CD4-positive, alpha-beta T cell treated with Interleukin-4 for 1 hour (primary cell): ENCODE measurements at regions not wholly inside any gene's neighbourhood (a gene's known extent, or its start where the extent isn't known, plus 50 kb on each side); places are given as distances from the start of the nearest gene placed in this dataset.

Source experiments
- DNase-seq, 2 donors: peaks; one replicate each; pipeline ENCODE4 v3.0.0-alpha.2; 2020 to 2022

GRCh38 chr3:168570404-168571155, 474.9 kb upstream of the GOLIM4 start:
- DNase-seq, result no peak

GRCh38 chr3:168558728-168559411, 463.1 kb upstream of the GOLIM4 start:
- DNase-seq, result no peak

GRCh38 chr3:168552251-168552650, 456.5 kb upstream of the GOLIM4 start:
- no peak for DNase-seq

DNA sequence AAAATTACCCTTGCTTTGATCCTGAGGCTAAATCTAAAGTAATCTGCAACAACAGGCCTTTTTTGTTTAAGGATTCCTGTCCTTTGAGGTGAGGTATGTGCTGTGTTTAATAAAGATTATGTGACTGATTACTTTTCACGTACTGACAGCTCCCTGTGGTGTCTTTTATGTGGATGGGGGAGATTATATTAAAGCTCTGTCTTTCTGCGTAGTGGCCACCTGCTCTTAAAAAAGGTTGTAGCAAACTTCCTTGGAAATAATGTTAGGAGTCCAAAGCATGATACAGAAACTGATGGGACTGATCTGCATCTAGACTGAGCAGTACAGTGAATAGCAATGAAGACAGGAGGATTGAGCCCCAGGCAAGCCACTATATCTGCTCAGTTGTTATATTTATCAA, 453.0 kb upstream of the GOLIM4 start:
- no peak for DNase-seq

- no peak for DNase-seq
Measured at GRCh38 chr3:168546707-168547106, 451.0 kb upstream of the GOLIM4 start.

DNA sequence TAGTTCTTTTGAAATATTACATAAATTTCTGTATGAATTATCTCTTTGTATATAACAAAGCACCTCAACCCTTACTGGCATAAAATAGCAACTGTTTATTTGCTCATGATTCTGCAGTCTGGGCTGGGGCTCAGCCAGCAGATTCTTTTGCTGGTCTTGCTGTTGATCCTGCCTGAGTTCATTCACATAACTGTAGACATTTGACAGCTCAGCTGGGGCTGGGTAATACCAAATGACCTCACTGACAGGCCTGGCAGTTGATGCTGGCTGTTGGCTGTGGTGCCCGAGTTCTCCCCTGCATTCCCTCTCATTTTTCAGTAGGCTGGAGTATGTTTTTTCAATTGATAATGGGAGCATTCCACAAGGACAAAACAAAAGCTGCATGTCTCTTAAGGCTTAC, 449.9 kb upstream of the GOLIM4 start:
- no peak for DNase-seq

- DNase-seq, result no peak
Measured at GRCh38 chr3:168544097-168544957, 448.6 kb upstream of the GOLIM4 start.

- DNase-seq, result no peak
Measured at GRCh38 chr3:168540726-168541125, 445.0 kb upstream of the GOLIM4 start.

DNA sequence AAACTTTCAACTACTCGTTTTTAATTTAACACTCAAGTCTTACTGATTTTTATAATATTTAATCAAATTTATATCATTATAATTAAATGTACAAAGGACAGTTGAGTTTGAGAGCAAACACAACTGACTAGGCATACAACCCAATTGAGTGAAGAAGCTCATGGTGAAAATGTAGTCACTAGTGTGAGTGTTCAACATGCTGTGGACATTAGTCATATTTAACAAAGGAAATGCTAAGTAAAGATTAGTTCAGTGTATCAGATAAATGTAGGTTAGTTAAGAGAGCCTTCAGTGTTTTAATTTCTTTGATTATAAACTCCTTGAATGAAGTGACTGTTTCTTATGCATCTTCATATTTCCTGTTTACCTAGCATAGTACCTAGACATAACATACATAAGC, 444.2 kb upstream of the GOLIM4 start:
- no peak for DNase-seq

DNA sequence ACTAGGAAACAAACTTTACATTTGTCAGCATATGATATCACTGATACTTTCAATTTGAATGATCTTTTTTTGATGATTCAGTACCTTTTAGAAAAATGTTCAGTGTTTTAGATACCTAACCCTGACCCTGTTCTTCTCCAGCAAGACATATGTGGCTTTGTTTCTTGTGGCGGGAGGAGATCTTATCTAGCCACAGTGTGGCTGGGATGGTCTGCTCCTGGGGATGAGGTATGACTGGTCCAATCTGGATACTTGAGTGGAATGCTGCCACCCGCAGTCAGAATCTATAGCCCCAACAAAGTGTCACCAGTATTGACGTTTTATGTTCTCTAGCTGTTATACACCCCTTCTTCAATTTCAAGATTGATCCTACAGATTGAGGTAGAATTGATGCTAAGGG, 439.0 kb upstream of the GOLIM4 start:
- DNase-seq, result no peak

- no peak for DNase-seq
Measured at GRCh38 chr3:168533600-168533999, 437.9 kb upstream of the GOLIM4 start.

GRCh38 chr3:168532135-168532534, 436.4 kb upstream of the GOLIM4 start:
- DNase-seq, result no peak

- no peak for DNase-seq
Measured at GRCh38 chr3:168531116-168531515, 435.4 kb upstream of the GOLIM4 start.

DNA sequence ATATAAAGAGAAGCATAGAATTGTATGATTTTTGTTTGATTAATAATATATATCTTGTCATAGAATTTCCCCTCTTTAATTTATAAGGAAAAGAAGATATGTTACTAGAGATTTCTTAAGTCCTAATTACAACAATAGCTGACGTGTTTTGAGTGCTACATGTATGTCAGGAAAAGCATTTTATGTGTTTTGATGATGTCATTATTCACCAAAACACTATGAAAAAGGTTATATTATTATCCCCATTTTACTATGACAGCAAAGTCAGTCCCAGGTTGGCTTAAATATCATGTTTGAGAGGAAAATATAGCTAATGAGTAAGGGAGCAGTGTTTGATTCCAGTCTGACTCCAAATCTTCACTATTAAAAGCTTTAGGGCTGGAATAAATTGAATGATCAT, 428.4 kb upstream of the GOLIM4 start:
- DNase-seq, result no peak

GRCh38 chr3:168517249-168518071, 421.7 kb upstream of the GOLIM4 start:
- DNase-seq, result no peak

DNA sequence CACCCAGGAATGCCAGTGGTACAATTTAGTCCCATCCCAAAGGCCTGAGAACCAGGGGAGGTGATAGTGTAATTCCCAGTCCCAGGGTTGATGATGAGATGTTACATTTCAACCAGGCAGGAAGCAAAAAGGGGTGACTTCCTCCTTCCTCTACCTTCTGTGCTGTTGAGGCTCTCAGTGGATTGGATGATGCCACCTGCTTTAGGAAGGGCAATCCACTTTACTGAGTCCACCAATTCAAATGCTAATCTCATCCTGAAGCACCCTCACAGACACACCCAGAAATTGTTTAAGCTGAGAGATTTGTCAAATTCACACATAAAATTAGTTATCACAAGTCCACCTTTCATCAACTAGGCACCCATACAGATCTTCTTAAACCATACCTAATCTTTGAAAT, 418.5 kb upstream of the GOLIM4 start:
- no peak for DNase-seq

GRCh38 chr3:168512802-168513201, 417.1 kb upstream of the GOLIM4 start:
- no peak for DNase-seq

- DNase-seq, result no peak
Measured at GRCh38 chr3:168511428-168512014, 415.8 kb upstream of the GOLIM4 start.

DNA sequence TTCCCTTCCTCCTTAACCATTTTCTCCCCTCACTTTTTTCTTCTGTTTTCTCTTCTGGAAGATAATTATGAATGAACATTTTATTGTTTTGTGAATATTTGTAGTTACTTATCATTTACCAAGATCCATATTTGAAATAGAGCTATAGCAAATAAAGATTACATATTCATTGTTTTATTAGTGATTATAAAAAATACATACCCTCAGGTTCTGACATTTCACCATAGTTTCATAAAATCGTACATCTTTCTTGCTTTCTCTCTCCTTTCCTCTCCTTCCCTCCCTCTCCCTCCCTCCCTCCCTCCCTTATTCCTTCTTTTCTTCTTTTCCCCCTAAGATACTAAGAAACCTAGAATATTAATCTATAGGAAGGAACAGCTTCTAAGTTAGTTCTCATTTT, 410.9 kb upstream of the GOLIM4 start:
- DNase-seq, result no peak

- DNase-seq, result no peak
Measured at GRCh38 chr3:168501570-168501969, 405.8 kb upstream of the GOLIM4 start.

DNA sequence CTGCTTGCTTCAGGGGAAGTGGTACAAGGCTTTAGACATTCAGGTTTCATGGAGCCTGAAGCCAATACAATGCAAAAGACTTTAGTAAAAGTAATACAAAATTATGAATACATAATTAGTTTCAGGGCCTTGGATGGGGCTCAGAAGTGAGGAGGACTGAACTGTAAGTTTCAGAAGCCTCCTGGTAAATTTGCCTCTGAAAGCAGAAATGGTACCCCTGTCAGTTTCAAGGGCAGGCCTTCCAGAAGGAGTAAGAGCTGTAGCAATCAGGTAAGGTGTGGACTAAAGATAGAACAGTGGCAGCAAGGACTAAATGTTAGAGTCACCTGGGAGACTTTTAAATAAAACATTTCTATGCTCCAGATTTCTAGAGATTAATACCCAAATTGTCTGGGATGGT, 402.5 kb upstream of the GOLIM4 start:
- no peak for DNase-seq

- DNase-seq, result no peak
Measured at GRCh38 chr3:168497741-168498140, 402.0 kb upstream of the GOLIM4 start.
